ENCODE measurements at regions not wholly inside any gene's neighbourhood (a gene's known extent, or its start where the extent isn't known, plus 50 kb on each side); places are given as distances from the start of the nearest gene placed in this dataset.
"Not testable (repeated sequence)": the region's sequence is repeated elsewhere in the genome, so short reads cannot be mapped to it uniquely, and the experiment has no call there.

- TF ChIP-seq CTCF (IDR thresholded peaks at IDR 0.05; ENCODE audit: low read depth, low read length, missing control alignments), result no peak
- in situ Hi-C loops (cut with HindIII; ENCODE audit: low sequenced_read_pairs), result no loop called here
- H3K4me3 ChIP-seq (ENCODE audit: low read depth, low read length), result no peak overlapping the region
- no peak for DNase-seq (ENCODE audit: low read depth)
Observed at GRCh38 chr5:121053055-121053985, 589.2 kb downstream of the PRR16 start.

GRCh38 chr5:121055586-121055985 lies 591.5 kb downstream of the PRR16 start:
- no peak for DNase-seq (ENCODE audit: low read depth)
- no peak overlapping the region for H3K4me3 ChIP-seq (ENCODE audit: low read depth, low read length)
- TF ChIP-seq CTCF (IDR thresholded peaks at IDR 0.05; ENCODE audit: low read depth, low read length, missing control alignments), result no peak
- in situ Hi-C loops (cut with HindIII; ENCODE audit: low sequenced_read_pairs), result no loop called here

- in situ Hi-C loops (cut with HindIII; ENCODE audit: low sequenced_read_pairs), result not testable (repeated sequence)
Observed at GRCh38 chr5:121064241-121064640, 600.1 kb downstream of the PRR16 start.

GRCh38 chr5:121086671-121087070 lies 622.6 kb downstream of the PRR16 start:
- in situ Hi-C loops (cut with HindIII; ENCODE audit: low sequenced_read_pairs), result no loop called here
- no peak for DNase-seq (ENCODE audit: low read depth)
- TF ChIP-seq CTCF (IDR thresholded peaks at IDR 0.05; ENCODE audit: low read depth, low read length, missing control alignments), result no peak
- H3K4me3 ChIP-seq (ENCODE audit: low read depth, low read length), result no peak overlapping the region

More at GRCh38 chr5:121064241-121064640, 600.1 kb downstream of the PRR16 start:
- not testable (repeated sequence) for H3K4me3 ChIP-seq (ENCODE audit: low read depth, low read length); DNase-seq (ENCODE audit: low read depth)

GRCh38 chr5:121087560-121087959 lies 623.5 kb downstream of the PRR16 start:
- no peak for DNase-seq (ENCODE audit: low read depth)
- in situ Hi-C loops (cut with HindIII; ENCODE audit: low sequenced_read_pairs), result no loop called here
- no peak overlapping the region for H3K4me3 ChIP-seq (ENCODE audit: low read depth, low read length)
- no peak for TF ChIP-seq CTCF (IDR thresholded peaks at IDR 0.05; ENCODE audit: low read depth, low read length, missing control alignments)

- no peak for DNase-seq (ENCODE audit: low read depth)
- no peak for TF ChIP-seq CTCF (IDR thresholded peaks at IDR 0.05; ENCODE audit: low read depth, low read length, missing control alignments)
- no peak overlapping the region for H3K4me3 ChIP-seq (ENCODE audit: low read depth, low read length)
- in situ Hi-C loops (cut with HindIII; ENCODE audit: low sequenced_read_pairs), result no loop called here
Observed at GRCh38 chr5:121088341-121088740, 624.2 kb downstream of the PRR16 start.

GRCh38 chr5:121090822-121091221 lies 626.7 kb downstream of the PRR16 start:
- in situ Hi-C loops (cut with HindIII; ENCODE audit: low sequenced_read_pairs), result no loop called here
- no peak overlapping the region for H3K4me3 ChIP-seq (ENCODE audit: low read depth, low read length)
- TF ChIP-seq CTCF (IDR thresholded peaks at IDR 0.05; ENCODE audit: low read depth, low read length, missing control alignments), result no peak
- no peak for DNase-seq (ENCODE audit: low read depth)
